Transverse colon (tissue), 4 donors: ENCODE measurements at regions not wholly inside any gene's neighbourhood (a gene's known extent, or its start where the extent isn't known, plus 50 kb on each side); places are given as distances from the start of the nearest gene placed in this dataset.

Source experiments
- CTCF ChIP-seq, 5 experiments: fragments of 200-600 bp in 3 of 5; fragments of 450-650 bp in 2 of 5; sonication (generic) in 3 of 5; IDR thresholded peaks; 1 replicate in 2 of 5; 2 replicates in 3 of 5; pipeline ENCODE4 v1.5.1; 2016 to 2017; ENCODE audit warnings: antibody characterized with exemption in 5 of 5, inconsistent platforms in 3 of 5, mild to moderate bottlenecking in 2 of 5, moderate library complexity in 1 of 5
- POLR2A ChIP-seq: fragments of 450-650 bp; IDR thresholded peaks from one replicate; pipeline ENCODE4 v1.6.1; 2016; ENCODE audit warnings: antibody characterized with exemption, mild to moderate bottlenecking, moderate library complexity
- POLR2AphosphoS5 ChIP-seq, 3 donors: sonication (generic); formaldehyde crosslinking; IDR thresholded peaks; one replicate each; pipeline ENCODE4 v1.6.1; 2016; ENCODE audit warnings: antibody characterized with exemption in 3 of 3

DNA sequence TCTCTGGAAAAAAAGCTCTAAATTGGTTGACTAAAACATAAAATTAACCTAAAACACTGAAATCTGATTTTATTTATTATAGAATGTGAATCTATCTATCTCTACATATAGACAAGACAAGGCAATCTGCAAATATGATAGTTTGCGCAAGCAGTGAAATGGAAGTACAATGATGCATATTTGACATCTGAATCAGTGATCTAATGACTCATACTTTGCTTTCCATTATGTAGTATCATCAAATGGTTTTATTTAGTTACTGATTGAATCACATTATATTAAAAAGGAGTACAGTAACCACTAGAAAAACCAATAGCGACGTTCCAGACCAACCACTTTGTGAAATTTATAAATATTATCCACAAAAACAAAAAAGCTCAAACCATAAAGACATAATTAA, 1969.3 kb downstream of the PCDH7 start:
- TF ChIP-seq CTCF (IDR thresholded peaks at IDR 0.05) (no peak), POLR2A (no peak), POLR2AphosphoS5 (IDR thresholded peaks at IDR 0.05) (no peak)
